ENCODE measurements at regions not wholly inside any gene's neighbourhood (a gene's known extent, or its start where the extent isn't known, plus 50 kb on each side); places are given as distances from the start of the nearest gene placed in this dataset.

DNA sequence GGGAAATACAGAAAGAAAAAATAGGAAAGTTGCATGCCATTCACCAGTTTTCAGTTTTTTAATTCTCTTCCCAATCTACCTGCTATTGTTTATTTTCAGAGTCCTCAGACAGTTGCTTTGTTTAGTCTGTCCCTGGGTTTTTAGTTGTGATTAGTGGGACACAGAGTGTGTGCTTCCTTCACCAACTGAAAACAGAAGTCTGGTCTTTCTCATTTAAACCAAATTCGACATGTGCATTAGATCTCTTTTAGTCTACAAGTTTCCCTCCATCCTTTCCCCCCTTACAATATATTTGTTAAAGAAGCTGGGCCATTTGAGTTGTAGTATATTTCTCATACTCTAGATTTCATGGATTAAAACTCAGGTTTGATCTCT lies 58.7 kb upstream of the STMND1 start:
- TF ChIP-seq, protein P1, sequence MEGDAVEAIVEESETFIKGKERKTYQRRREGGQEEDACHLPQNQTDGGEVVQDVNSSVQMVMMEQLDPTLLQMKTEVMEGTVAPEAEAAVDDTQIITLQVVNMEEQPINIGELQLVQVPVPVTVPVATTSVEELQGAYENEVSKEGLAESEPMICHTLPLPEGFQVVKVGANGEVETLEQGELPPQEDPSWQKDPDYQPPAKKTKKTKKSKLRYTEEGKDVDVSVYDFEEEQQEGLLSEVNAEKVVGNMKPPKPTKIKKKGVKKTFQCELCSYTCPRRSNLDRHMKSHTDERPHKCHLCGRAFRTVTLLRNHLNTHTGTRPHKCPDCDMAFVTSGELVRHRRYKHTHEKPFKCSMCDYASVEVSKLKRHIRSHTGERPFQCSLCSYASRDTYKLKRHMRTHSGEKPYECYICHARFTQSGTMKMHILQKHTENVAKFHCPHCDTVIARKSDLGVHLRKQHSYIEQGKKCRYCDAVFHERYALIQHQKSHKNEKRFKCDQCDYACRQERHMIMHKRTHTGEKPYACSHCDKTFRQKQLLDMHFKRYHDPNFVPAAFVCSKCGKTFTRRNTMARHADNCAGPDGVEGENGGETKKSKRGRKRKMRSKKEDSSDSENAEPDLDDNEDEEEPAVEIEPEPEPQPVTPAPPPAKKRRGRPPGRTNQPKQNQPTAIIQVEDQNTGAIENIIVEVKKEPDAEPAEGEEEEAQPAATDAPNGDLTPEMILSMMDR (IDR thresholded peaks at IDR 0.05), result no peak
- no peak for TF ChIP-seq EP300 (IDR thresholded peaks at IDR 0.05)

All from upper lobe of left lung (tissue), 4 donors.